Stimulated activated CD4-positive, alpha-beta T cell treated with anti-CD3 and anti-CD28 coated beads, Interleukin-4, amount 100 ng/mL, for 4 hours (primary cell): ENCODE measurements at regions not wholly inside any gene's neighbourhood (a gene's known extent, or its start where the extent isn't known, plus 50 kb on each side); places are given as distances from the start of the nearest gene placed in this dataset.

Experiments used
- DNase-seq, 2 experiments: peaks; one replicate each; pipeline ENCODE4 v3.0.0-alpha.2; 2020

DNA sequence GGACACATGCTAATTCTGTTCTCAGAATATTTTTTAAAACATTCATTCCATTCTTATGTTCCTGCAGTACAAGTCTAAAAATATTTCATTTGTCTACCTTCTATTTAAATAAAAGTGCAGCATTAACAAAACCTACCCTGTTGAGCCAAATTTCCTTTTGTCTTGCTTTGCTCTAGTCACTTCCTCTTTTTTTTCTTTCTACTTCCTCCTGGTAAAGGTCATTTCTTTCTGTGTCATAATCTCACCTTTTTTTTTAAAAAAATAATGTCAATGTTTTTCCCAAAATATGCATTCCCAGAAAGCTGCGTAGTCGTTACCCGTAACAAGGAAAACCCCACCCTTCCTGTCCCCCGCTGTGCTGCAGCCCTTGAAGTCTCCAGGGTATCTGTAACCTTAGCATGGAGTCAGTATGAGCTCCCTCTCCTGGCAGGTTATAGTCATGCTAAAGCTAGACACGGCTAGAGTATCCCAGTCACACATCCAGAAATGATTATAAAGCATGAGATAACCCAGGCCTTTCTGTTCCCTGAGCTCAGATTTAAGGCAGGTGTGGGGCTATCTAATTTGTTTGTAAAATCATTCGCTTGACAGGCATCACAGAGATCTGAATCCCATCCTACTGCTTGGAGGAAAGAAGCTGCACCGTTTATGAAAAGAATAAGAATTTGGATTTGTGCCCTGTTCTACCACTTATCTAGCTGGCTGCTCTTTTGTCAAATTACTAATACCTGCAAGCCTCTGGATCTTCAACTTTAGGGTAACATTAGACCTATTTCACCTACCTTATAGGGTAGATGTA, 51.1 kb upstream of the EED start:
- DNase-seq, result peak; percentile 35 to 61

GRCh38 chr11:86192519-86193257, 51.9 kb upstream of the EED start:
- no peak for DNase-seq

DNA sequence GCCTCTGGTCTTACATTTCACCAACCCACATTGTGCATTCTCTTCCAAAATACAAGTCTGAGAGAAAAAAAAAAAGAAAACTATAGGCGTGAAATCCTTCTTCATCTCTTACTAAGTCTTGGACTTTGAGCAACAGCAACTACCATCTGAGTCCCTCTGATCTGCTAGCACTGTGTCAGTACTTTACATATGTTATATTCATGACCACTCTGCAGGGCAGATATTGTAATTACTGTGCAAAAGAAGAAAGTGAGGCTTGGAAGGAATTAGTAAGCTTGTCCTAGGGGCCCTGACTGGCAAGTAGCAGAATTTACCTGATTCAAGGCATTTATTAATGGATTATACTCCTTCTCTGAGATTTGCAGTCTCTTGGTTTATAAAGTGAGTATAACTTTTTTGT, 52.7 kb upstream of the EED start:
- no peak for DNase-seq

DNA sequence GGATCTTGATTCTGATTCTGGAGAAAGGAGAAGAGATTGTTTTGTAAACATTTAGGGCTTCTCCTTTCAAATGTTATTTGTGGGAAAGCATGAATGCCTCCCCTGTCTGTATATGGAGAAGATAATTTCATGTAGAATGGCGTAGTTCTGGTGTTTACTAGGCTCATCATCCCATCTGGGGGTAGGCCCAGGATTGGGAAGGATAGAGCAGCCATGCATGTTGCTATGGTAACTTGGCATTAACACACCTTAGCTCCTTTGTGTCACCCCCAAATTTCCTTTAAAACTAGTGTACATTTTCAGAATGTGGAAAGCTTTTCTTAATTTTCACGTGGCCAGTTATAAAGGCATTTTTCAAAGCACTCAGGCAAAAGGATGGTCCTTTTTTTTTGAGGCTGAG, 57.5 kb upstream of the EED start:
- no peak for DNase-seq

DNA sequence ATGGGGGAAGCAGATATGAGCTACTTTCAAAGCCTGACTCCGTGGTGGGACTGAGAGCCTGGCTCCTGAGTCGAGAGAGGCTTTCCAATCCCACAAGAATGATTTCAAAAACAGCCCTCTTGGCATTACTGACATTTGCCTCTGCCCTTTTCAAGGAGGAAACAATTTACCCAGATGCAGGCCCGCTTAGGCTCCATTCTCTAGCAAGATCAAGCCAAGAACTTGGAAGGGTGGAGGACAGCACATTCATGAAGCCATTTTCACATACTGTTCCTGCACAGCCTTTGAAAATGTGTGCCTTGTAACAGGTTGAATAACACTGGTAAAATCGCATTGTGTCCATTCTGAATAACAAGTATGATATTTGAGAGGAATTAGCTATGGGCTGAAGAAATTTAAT, 58.2 kb upstream of the EED start:
- no peak for DNase-seq

- no peak for DNase-seq
Observed at GRCh38 chr11:86185381-86185750, 59.2 kb upstream of the EED start.

- DNase-seq, result no peak
Observed at GRCh38 chr11:86184728-86185380, 59.7 kb upstream of the EED start.

DNA sequence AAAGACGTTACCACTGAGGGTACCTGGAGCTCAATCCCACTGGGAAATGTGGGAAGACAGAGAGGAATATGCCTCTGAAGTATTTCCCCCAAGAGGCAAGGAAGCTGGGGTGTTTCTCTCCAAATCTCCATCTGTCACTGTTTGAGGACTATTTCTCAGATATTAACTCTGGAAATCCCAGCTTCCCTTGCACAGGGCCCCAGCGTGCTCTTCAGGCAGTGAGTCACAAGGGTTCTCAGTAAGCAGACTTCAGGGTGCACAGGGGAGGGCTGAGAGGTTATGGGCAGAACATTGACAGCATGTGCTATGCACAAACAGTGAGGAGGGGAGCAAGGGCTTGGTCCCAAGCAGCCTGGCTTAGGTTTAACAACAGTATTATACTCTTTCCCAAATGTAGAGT, 60.9 kb upstream of the EED start:
- peak; percentile 27 to 31 for DNase-seq

- DNase-seq, result peak; percentile 12 to 36
Observed at GRCh38 chr11:86182976-86183584, 61.5 kb upstream of the EED start.

DNA sequence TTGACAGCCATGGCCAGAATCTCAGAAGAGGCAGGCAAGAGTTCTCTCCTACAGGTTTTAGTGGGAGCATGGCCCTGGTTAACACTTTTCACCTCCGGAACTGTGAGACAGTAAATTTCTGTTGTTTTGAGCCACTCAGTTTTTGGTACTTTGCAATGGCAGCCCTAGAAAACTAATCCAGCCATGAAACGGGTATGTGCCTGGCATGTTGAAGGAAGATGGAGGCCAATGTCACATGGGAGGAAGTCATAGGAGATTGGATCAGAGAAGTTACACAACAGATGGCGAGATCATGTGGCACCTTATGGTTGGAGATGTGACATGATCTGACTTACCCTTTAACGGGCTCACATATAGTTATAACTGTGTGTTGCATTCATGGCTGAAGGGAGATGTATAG, 63.2 kb upstream of the EED start:
- no peak for DNase-seq

DNA sequence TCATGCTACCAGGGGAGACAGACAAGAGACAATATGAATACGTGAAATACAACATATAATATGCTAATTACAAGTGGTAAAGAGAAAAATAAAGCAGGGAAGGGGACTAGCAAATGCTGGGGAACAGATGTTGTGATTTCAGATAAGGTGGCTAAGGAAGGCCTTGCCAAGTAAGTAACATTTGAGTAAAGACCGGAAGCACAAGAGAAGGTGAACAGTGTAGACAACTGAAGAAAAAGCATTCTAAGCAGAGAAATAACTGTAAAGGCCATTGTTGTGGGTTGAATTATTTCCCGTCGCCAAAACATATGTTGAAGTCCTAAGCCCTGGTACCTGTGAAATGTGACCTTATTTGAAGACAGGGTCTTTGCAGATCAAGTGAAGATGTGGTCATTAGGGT, 63.7 kb upstream of the EED start:
- no peak for DNase-seq

- no peak for DNase-seq
Observed at GRCh38 chr11:86180423-86180822, 64.1 kb upstream of the EED start.

DNA sequence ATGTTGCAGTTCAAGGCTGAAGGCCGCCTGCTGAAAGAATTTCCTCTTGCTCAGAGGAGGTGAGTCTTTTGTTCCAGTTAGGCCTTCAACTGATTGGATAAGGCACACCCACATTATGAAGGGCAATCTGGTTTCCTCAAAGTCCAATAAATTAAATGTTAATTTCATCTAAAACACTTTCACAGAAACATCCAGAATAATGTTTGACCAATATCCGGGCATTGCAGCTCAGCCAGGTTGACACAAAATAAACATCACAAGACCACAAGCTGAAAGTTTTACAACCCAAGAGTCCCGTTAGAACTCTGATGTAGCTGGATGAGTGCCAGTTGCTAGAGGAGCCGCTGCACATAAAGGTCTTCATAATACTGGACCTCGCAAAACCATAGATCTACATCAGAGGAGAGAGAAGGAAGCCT, 64.9 kb upstream of the EED start:
- no peak for DNase-seq

DNA sequence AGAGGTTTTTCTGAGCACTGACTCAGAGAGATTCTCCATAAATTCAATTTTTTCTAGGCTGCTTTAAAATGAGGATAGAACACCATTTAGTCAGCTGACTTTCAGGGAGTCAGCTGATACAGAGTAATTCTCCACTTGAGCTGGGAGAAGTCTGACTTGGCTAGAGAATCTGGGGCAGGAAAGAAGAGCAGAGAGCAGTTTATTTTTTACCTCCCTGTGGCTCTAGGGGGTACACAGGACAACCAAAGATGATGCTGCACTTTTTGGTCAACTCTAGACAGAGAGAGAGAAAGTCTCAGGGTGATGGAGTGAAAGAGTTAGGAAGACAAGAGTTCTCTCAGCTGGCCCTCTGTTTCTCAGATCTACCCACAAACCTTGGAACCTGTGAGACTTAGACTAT, 67.3 kb upstream of the EED start:
- no peak for DNase-seq

GRCh38 chr11:86176165-86176884, 68.2 kb upstream of the EED start:
- DNase-seq, result peak; percentile 27 to 31

GRCh38 chr11:86175626-86176025, 68.9 kb upstream of the EED start:
- no peak for DNase-seq

DNA sequence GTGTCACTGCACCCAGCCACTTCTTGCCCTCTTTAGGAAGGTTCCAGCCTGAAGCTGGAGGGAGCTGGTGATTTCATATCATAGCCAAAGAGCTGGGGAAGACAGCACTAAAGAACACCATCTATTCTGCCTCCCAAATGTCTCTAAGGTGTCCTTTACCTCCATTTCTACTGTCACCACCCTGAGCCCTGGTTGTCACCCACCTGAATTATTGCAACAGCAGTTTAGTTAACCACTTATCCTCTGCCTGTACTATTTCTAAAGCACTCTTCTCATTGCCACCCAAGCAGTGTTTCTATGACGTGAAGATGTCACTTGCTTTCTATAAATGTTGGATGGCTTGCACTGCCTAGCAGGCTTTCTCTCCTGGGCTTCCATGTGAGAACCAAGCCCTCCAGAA, 69.4 kb upstream of the EED start:
- DNase-seq, result no peak

GRCh38 chr11:86174101-86175046, 70.2 kb upstream of the EED start:
- no peak for DNase-seq

DNA sequence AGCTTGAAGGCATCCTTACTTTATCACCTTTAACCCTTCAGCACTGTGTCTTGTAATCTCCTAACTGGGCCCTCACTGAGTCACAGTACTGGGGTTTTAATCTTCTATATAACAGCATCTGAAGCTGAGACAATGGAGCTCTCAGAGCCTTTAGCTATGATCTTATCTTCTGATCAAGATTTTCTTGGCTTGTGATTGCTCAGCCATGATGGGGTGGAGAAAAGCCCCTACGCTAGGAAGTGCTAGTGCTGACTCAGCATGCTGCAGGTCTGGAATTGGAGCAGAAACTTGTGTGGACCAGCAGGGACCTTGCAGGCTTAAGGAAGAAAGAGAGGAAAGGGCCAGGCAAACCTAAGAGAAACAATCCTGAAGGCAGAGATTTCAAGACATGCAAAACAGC, 71.7 kb upstream of the EED start:
- no peak for DNase-seq

GRCh38 chr11:86171627-86172026, 72.9 kb upstream of the EED start:
- DNase-seq, result no peak

- DNase-seq, result no peak
Observed at GRCh38 chr11:86167499-86168164, 76.9 kb upstream of the EED start.
